ENCODE measurements at regions not wholly inside any gene's neighbourhood (a gene's known extent, or its start where the extent isn't known, plus 50 kb on each side); places are given as distances from the start of the nearest gene placed in this dataset.
"Not testable (repeated sequence)": the region's sequence is repeated elsewhere in the genome, so short reads cannot be mapped to it uniquely, and the experiment has no call there.

GRCh38 chr5:112514111-112514510 lies 95.0 kb upstream of the EPB41L4A start:
- H3K4me1 ChIP-seq (ENCODE audit: low read length), result no peaks in the 10 kb centered on the region
- H3K27me3 ChIP-seq (ENCODE audit: low read depth, low read length), result no peaks in the 10 kb centered on the region
- H2AFZ ChIP-seq (ENCODE audit: low read depth, low read length), result no peak overlapping the region
- TF ChIP-seq EZH2phosphoT487 (IDR thresholded peaks at IDR 0.05; ENCODE audit: low read depth), result no peak
- TF ChIP-seq, protein P1, sequence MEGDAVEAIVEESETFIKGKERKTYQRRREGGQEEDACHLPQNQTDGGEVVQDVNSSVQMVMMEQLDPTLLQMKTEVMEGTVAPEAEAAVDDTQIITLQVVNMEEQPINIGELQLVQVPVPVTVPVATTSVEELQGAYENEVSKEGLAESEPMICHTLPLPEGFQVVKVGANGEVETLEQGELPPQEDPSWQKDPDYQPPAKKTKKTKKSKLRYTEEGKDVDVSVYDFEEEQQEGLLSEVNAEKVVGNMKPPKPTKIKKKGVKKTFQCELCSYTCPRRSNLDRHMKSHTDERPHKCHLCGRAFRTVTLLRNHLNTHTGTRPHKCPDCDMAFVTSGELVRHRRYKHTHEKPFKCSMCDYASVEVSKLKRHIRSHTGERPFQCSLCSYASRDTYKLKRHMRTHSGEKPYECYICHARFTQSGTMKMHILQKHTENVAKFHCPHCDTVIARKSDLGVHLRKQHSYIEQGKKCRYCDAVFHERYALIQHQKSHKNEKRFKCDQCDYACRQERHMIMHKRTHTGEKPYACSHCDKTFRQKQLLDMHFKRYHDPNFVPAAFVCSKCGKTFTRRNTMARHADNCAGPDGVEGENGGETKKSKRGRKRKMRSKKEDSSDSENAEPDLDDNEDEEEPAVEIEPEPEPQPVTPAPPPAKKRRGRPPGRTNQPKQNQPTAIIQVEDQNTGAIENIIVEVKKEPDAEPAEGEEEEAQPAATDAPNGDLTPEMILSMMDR (IDR thresholded peaks at IDR 0.05; ENCODE audit: low read depth, low read length), result no peak
- H3K27ac ChIP-seq (ENCODE audit: low read length), result no peak overlapping the region
- no peaks in the 10 kb centered on the region for H3K79me2 ChIP-seq (ENCODE audit: low read length)
- H3K9me3 ChIP-seq (ENCODE audit: insufficient read depth, low read length), result no peaks in the 10 kb centered on the region; the same call in 1 of the 2 replicates
- H3K4me3 ChIP-seq (ENCODE audit: low read length), result no peak overlapping the region
- no peaks in the 10 kb centered on the region for H3K36me3 ChIP-seq (replicated peaks; ENCODE audit: low read depth, low read length)
- no peaks in the 10 kb centered on the region for H4K20me1 ChIP-seq (ENCODE audit: insufficient read depth, low read length)
- no peak overlapping the region for H3K9ac ChIP-seq (ENCODE audit: low read length)
- H3K4me2 ChIP-seq (ENCODE audit: low read length), result no peak overlapping the region

DNA sequence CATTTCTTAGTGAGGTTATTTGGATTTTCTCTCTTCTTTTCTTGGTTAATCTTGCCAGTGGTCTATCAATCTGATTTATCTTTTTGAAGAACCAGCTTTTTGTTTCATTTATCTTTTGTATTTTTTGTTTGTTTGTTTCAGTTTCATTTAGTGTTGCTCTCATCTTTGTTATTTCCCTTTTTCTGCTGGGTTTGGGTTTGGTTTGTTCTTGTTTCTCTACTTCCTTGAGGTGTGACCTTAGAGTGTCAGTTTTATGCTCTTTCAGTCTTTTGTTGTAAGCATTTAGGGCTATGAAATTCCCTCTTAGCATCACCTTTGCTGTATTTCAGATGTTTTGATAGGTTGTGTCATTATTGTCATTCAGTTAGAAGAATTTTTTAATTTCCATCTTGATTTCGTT lies 101.4 kb upstream of the EPB41L4A start:
- not testable (repeated sequence) for H3K9me3 ChIP-seq (ENCODE audit: insufficient read depth, low read length); H3K79me2 ChIP-seq (ENCODE audit: low read length); H3K27me3 ChIP-seq (ENCODE audit: low read depth, low read length); H3K36me3 ChIP-seq (replicated peaks; ENCODE audit: low read depth, low read length); H3K9ac ChIP-seq (ENCODE audit: low read length); H2AFZ ChIP-seq (ENCODE audit: low read depth, low read length); H4K20me1 ChIP-seq (ENCODE audit: insufficient read depth, low read length)
- H3K4me2 ChIP-seq (ENCODE audit: low read length), result peak overlapping the region; percentile 25; the same call in 1 of the 2 replicates
- 0 out of 2 replicates have a peak overlapping the region, but pooled peaks have one; percentile 15 for H3K4me3 ChIP-seq (ENCODE audit: low read length)
- peaks cover 54% of the 10 kb centered on the region for H3K4me1 ChIP-seq (ENCODE audit: low read length)
- peak overlapping the region; percentile 46 for H3K27ac ChIP-seq (ENCODE audit: low read length)

GRCh38 chr5:112522891-112523673 lies 104.0 kb upstream of the EPB41L4A start:
- H3K4me3 ChIP-seq (ENCODE audit: low read length), result peak overlapping the region; percentile 57
- peak overlapping the region; percentile 69 for H3K4me2 ChIP-seq (ENCODE audit: low read length)
- not testable (repeated sequence) for H3K79me2 ChIP-seq (ENCODE audit: low read length); H3K36me3 ChIP-seq (replicated peaks; ENCODE audit: low read depth, low read length); H2AFZ ChIP-seq (ENCODE audit: low read depth, low read length); H3K27me3 ChIP-seq (ENCODE audit: low read depth, low read length); H4K20me1 ChIP-seq (ENCODE audit: insufficient read depth, low read length); H3K9me3 ChIP-seq (ENCODE audit: insufficient read depth, low read length)
- peak overlapping the region; percentile 90 for H3K9ac ChIP-seq (ENCODE audit: low read length)
- peak overlapping the region; percentile 99 for H3K27ac ChIP-seq (ENCODE audit: low read length)
- peaks cover 56% of the 10 kb centered on the region for H3K4me1 ChIP-seq (ENCODE audit: low read length)

DNA sequence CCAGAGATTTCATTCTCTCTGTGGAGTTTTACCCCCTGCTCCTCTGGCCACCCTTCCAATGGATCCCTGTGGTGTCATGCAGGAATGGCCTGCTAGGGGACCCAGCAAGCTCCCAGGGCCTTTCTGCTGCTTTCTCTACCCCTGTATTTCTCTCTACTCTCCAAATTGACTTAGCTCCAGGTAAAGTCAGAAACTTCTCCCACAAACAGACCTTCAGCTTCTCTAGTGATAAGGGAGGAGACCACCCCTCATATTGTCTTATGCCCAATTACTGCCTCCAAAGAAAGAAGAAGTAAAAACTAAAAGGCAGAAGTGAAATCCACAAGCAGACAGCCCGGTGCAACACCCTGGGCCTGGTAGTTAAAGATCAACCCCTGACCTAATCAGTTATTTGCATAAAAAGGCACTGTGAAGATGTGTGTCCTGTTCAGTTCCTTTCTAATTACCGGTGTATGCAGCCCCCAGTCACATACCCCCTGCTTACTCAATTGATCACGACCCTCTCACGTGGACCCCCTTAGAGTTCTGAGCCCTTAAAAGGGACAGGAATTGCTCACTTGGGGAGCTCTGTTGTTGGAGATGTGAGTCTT lies 104.7 kb upstream of the EPB41L4A start:
- H3K9ac ChIP-seq (ENCODE audit: low read length), result peak overlapping the region; percentile 90
- H3K4me3 ChIP-seq (ENCODE audit: low read length), result peak overlapping the region; percentile 67
- not testable (repeated sequence) for H3K79me2 ChIP-seq (ENCODE audit: low read length); H2AFZ ChIP-seq (ENCODE audit: low read depth, low read length); H3K9me3 ChIP-seq (ENCODE audit: insufficient read depth, low read length); H3K36me3 ChIP-seq (replicated peaks; ENCODE audit: low read depth, low read length); H4K20me1 ChIP-seq (ENCODE audit: insufficient read depth, low read length); H3K27me3 ChIP-seq (ENCODE audit: low read depth, low read length)
- peaks cover 56% of the 10 kb centered on the region for H3K4me1 ChIP-seq (ENCODE audit: low read length)
- H3K4me2 ChIP-seq (ENCODE audit: low read length), result peak overlapping the region; percentile 77
- peak overlapping the region; percentile 99 for H3K27ac ChIP-seq (ENCODE audit: low read length)

- H2AFZ ChIP-seq (ENCODE audit: low read depth, low read length), result no peak overlapping the region
- H3K27me3 ChIP-seq (ENCODE audit: low read depth, low read length), result no peaks in the 10 kb centered on the region
- H3K4me1 ChIP-seq (ENCODE audit: low read length), result peaks cover 56% of the 10 kb centered on the region
- H4K20me1 ChIP-seq (ENCODE audit: insufficient read depth, low read length), result no peaks in the 10 kb centered on the region
- H3K4me3 ChIP-seq (ENCODE audit: low read length), result peak overlapping the region; percentile 67; the same call in 1 of the 2 replicates
- TF ChIP-seq, protein P1 (IDR thresholded peaks at IDR 0.05; ENCODE audit: low read depth, low read length), result no peak
- no peak for TF ChIP-seq EZH2phosphoT487 (IDR thresholded peaks at IDR 0.05; ENCODE audit: low read depth)
- peak overlapping the region; percentile 99; the same call in 1 of the 2 replicates for H3K27ac ChIP-seq (ENCODE audit: low read length)
- H3K79me2 ChIP-seq (ENCODE audit: low read length), result peaks cover 10% of the 10 kb centered on the region
- peaks cover 4% of the 10 kb centered on the region for H3K36me3 ChIP-seq (replicated peaks; ENCODE audit: low read depth, low read length)
- no peak overlapping the region for H3K9ac ChIP-seq (ENCODE audit: low read length)
- H3K4me2 ChIP-seq (ENCODE audit: low read length), result peak overlapping the region; percentile 77
- no peaks in the 10 kb centered on the region for H3K9me3 ChIP-seq (ENCODE audit: insufficient read depth, low read length)
Measured at GRCh38 chr5:112525217-112525616, 106.1 kb upstream of the EPB41L4A start.
